Stomach (tissue), 4 donors: ENCODE measurements at regions not wholly inside any gene's neighbourhood (a gene's known extent, or its start where the extent isn't known, plus 50 kb on each side); places are given as distances from the start of the nearest gene placed in this dataset.

Source experiments
- CTCF ChIP-seq, 7 experiments: fragments of 450-650 bp in 4 of 7; fragments of 200-600 bp in 3 of 7; sonication (generic) in 3 of 7; IDR thresholded peaks; one replicate each; pipeline ENCODE4 v1.5.1; 2016 to 2019; ENCODE audit warnings: antibody characterized with exemption in 7 of 7, control low read depth in 2 of 7, mild to moderate bottlenecking in 1 of 7
- POLR2AphosphoS5 ChIP-seq, 3 donors: sonication (generic); formaldehyde crosslinking; IDR thresholded peaks; one replicate each; pipeline ENCODE4 v1.6.1; 2016; ENCODE audit warnings: antibody characterized with exemption in 3 of 3

GRCh38 chr4:56743550-56743949 is 62.5 kb upstream of the HOPX start:
- TF ChIP-seq CTCF (IDR thresholded peaks at IDR 0.05) (no peak), POLR2AphosphoS5 (IDR thresholded peaks at IDR 0.05) (no peak)
